ENCODE measurements at regions not wholly inside any gene's neighbourhood (a gene's known extent, or its start where the extent isn't known, plus 50 kb on each side); places are given as distances from the start of the nearest gene placed in this dataset.

DNA sequence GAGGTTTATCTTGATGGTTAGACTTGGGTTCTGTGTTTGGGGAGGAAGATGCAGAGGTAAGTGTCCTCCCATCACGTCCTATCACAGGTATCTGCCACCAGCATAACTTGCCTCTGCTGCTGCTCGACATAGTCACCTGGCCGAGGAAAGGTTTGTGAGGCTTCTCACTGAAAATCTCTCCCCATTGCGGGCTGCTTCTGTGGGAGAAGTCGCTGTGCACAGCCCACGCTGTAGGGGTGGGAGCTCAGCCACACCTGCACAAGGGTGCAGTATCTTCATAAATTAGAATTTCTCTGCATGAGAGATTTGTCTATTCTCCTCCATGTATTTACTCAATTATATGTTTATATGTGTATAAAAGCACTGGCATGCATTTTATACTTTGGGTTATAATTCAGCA lies 415.7 kb upstream of the MYT1L start:
- DNase-seq (ENCODE audit: low read depth), result no peak
- no peaks in the 10 kb centered on the region for H3K36me3 ChIP-seq (ENCODE audit: control insufficient read depth, insufficient read depth, low read length)
- POLR2A ChIA-PET, result no interaction called here
- TF ChIP-seq, protein P1, sequence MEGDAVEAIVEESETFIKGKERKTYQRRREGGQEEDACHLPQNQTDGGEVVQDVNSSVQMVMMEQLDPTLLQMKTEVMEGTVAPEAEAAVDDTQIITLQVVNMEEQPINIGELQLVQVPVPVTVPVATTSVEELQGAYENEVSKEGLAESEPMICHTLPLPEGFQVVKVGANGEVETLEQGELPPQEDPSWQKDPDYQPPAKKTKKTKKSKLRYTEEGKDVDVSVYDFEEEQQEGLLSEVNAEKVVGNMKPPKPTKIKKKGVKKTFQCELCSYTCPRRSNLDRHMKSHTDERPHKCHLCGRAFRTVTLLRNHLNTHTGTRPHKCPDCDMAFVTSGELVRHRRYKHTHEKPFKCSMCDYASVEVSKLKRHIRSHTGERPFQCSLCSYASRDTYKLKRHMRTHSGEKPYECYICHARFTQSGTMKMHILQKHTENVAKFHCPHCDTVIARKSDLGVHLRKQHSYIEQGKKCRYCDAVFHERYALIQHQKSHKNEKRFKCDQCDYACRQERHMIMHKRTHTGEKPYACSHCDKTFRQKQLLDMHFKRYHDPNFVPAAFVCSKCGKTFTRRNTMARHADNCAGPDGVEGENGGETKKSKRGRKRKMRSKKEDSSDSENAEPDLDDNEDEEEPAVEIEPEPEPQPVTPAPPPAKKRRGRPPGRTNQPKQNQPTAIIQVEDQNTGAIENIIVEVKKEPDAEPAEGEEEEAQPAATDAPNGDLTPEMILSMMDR (IDR thresholded peaks at IDR 0.05; ENCODE audit: insufficient read depth, low read depth, low read length), result no peak
- no peak overlapping the region for H3K4me3 ChIP-seq (ENCODE audit: low read depth, low read length)
- H3K27me3 ChIP-seq (ENCODE audit: control insufficient read depth, insufficient read depth, low read length), result no peaks in the 10 kb centered on the region
- CTCF ChIA-PET, result interaction anchor here (1.6 kb wide), 1 partner anchor 8 kb away, joined by 3 read pairs; no protein-coding TSS in a partner anchor

DNA sequence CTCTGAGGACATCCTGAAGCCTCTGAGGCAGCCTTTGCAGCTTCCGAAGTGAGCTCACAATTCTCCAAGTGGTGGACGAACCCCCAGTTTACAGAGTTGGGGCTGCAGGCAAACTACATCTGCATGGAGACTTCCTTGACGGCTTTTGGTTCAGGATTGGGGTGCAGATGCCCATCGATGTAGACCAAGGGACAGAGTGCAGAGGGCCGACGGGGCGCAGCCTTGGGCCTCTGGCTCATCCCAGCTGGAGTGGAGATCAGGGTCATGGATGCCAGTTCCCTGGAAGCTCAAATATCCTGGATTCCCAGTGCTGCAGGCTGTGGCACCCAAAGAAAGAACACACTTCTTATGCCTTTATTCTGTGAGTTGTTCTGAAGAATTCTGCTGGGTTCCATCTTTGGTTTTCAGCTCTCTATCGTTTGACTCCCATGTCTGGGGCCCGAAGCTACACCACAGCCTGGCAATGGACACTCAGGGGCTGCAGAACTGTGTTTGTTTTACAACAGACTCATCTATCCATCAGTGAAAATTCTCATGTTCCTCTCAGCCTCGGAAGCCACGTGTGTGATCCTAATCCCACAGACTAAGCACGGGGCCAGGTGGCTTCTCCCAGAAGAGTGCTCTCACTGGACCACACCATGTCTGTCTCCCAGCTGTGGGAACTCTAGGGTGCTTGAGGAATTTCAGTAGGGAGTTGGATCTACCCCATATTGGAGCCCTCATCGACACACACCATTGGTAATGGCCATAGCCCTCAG lies 414.1 kb upstream of the MYT1L start:
- Histone ChIP-seq H3K27me3 (ENCODE audit: control insufficient read depth, insufficient read depth, low read length) (no peaks in the 10 kb centered on the region), H3K36me3 (ENCODE audit: control insufficient read depth, insufficient read depth, low read length) (no peaks in the 10 kb centered on the region), H3K4me3 (ENCODE audit: low read depth, low read length) (no peak overlapping the region)
- TF ChIP-seq, protein P1 (IDR thresholded peaks at IDR 0.05; ENCODE audit: insufficient read depth, low read depth, low read length), result no peak
- ChIA-PET POLR2A (no interaction called here), CTCF (no interaction called here)
- no peak for DNase-seq (ENCODE audit: low read depth)

DNA sequence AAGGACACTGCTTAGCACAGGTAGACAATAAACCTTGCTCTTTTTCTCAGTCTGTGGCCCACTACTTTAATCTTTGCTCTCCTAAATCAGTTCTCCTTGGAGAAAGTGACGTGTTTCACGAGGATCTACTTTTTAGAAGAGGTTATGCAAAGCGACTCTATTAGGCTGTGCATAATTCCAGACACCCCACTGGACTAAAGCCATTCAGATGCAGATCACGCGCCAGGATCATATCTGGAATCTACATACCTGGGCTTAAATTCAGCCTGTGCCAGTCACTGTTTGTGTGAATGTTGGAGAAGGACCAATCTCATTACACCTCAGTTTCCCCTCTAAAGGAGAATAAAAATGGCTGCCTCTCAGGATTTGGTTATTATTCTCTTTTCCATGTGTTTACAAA lies 413.0 kb upstream of the MYT1L start:
- no peak for DNase-seq (ENCODE audit: low read depth)
- Histone ChIP-seq H3K4me3 (ENCODE audit: low read depth, low read length) (no peak overlapping the region), H3K27me3 (ENCODE audit: control insufficient read depth, insufficient read depth, low read length) (no peaks in the 10 kb centered on the region), H3K36me3 (ENCODE audit: control insufficient read depth, insufficient read depth, low read length) (no peaks in the 10 kb centered on the region)
- POLR2A ChIA-PET, result no interaction called here
- TF ChIP-seq, protein P1 (IDR thresholded peaks at IDR 0.05; ENCODE audit: insufficient read depth, low read depth, low read length), result no peak
- CTCF ChIA-PET, result no interaction called here

DNA sequence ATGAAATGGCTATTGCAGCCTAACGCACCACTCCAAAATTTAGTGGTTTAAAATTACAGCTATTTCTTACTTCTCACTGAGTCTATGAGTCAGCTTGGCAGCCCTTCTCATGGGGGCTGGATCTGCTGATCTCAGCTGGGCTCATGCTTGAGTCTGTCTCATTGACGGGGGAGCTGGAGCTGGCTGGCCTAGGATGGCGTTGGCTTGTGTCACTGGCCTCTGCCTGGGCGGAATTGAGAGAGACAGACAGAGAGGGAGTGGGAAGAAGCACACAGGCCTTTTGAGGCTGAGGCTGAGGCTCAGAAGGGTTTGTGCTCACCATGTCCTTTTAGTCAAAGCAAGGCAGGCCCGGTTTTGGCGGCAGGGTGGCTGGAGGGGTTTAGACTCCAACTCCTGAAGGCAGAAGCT lies 412.1 kb upstream of the MYT1L start:
- no peaks in the 10 kb centered on the region for H3K36me3 ChIP-seq (ENCODE audit: control insufficient read depth, insufficient read depth, low read length)
- ChIA-PET POLR2A (no interaction called here), CTCF (no interaction called here)
- H3K27me3 ChIP-seq (ENCODE audit: control insufficient read depth, insufficient read depth, low read length), result no peaks in the 10 kb centered on the region
- DNase-seq (ENCODE audit: low read depth), result no peak
- H3K4me3 ChIP-seq (ENCODE audit: low read depth, low read length), result no peak overlapping the region
- TF ChIP-seq, protein P1 (IDR thresholded peaks at IDR 0.05; ENCODE audit: insufficient read depth, low read depth, low read length), result no peak

DNA sequence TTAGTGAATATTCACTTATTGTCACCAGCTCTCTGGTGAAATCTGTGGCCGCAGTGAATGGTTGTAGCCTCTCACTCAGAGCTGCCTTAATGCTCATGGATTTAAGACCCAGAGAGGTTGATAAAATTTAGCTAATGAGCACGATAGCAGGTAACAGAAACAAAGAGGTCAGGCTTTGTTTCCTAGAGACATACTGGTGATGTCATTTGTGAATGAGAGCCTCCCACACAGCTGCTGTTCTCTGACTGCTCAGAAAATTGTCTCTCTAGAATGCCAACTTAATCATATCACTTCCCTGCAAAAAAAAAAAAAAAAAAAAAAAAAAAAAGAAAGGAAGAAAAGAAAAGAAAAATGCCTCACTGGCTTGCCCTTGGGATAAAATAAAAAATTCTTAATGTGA lies 411.7 kb upstream of the MYT1L start:
- POLR2A ChIA-PET, result no interaction called here
- Histone ChIP-seq H3K36me3 (ENCODE audit: control insufficient read depth, insufficient read depth, low read length) (no peaks in the 10 kb centered on the region), H3K4me3 (ENCODE audit: low read depth, low read length) (no peak overlapping the region), H3K27me3 (ENCODE audit: control insufficient read depth, insufficient read depth, low read length) (no peaks in the 10 kb centered on the region)
- no peak for DNase-seq (ENCODE audit: low read depth)
- TF ChIP-seq, protein P1 (IDR thresholded peaks at IDR 0.05; ENCODE audit: insufficient read depth, low read depth, low read length), result no peak
- CTCF ChIA-PET, result no interaction called here
